Midbrain (tissue), 1 donor: ENCODE measurements at regions not wholly inside any gene's neighbourhood (a gene's known extent, or its start where the extent isn't known, plus 50 kb on each side); places are given as distances from the start of the nearest gene placed in this dataset.

Source experiments
- DNase-seq: peaks from one replicate; lab custom pipeline; 2025; lab: John Stamatoyannopoulos, UW

GRCh38 chr9:28332648-28333047 is 759.4 kb upstream of the C9orf72 start:
- DNase-seq: no peak

DNA sequence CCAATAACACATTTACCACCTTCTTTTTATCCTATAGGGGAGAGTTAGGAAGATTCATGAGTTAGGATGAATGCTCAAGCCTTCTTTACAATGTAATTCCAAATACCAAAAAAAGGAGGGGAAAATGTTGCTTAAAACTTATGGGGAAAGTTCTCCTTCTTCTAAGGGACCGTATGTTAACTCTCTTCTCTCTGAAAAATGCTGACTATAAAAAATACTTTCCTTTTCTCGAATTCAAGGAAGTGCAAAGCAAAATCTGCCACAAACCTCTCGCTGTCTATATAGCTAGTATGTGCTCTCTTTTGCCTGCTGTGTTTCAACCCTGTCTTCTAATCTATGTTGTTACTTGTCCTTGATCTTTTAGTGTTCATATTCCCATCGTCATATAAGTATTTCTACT is 768.6 kb upstream of the C9orf72 start:
- DNase-seq: no peak

- DNase-seq: no peak
These were observed 769.6 kb upstream of the C9orf72 start for GRCh38 chr9:28342815-28343338.

- no peak for DNase-seq
These were observed 789.9 kb upstream of the C9orf72 start for GRCh38 chr9:28363151-28363562.

- peak; percentile 12 for DNase-seq
These were observed 791.8 kb upstream of the C9orf72 start for GRCh38 chr9:28365020-28365640.

DNA sequence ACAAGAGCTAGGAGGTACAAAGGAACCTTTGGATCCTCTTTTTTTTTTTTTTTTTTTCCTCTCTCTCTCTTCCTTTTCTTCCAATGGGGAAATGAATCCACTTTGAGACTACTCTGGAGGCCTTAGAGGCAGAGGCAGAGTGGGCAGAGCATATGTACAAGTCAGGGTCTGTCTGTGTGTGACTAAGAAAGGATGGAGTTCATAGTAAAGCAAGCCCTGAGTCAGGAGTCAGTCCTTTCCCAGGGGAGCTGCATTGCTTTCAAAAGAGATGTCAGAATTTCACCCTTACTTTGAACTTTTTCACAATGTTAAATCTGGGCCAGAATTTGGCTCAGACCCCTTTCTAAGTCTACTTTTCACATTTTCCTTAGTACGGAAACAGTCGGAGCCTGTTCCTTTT is 792.4 kb upstream of the C9orf72 start:
- DNase-seq: no peak

GRCh38 chr9:28378231-28378630 is 805.0 kb upstream of the C9orf72 start:
- DNase-seq: no peak

- DNase-seq: no peak
These were observed 805.8 kb upstream of the C9orf72 start for GRCh38 chr9:28379082-28379481.

GRCh38 chr9:28389411-28389810 is 816.1 kb upstream of the C9orf72 start:
- no peak for DNase-seq

- DNase-seq: no peak
These were observed 821.5 kb upstream of the C9orf72 start for GRCh38 chr9:28394774-28395173.

GRCh38 chr9:28396058-28396457 is 822.8 kb upstream of the C9orf72 start:
- DNase-seq: no peak

GRCh38 chr9:28407351-28407750 is 834.1 kb upstream of the C9orf72 start:
- DNase-seq: no peak

DNA sequence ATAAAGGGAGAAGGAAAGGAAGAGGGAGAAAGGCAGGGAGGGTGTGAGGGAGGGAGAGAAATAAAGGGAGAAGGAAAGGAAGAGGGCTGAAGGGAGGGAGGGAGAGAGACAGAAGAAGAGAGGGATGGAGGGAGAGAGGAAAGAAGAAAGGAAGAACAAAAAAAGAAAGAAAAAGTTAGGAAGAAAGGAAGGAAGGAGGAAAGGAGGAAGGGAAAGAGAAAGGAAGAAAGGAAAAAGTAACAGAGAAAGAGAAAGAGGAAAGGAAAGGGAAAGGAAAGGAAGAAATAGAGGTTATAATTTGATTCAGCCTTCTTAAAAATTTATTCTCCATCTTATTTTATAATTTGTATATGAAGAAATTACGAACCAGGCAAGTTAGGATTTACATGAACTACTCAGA is 836.6 kb upstream of the C9orf72 start:
- no peak for DNase-seq

GRCh38 chr9:28410411-28410810 is 837.1 kb upstream of the C9orf72 start:
- no peak for DNase-seq

- no peak for DNase-seq
These were observed 840.2 kb upstream of the C9orf72 start for GRCh38 chr9:28413471-28413870.

- no peak for DNase-seq
These were observed 850.0 kb upstream of the C9orf72 start for GRCh38 chr9:28423255-28423654.

- no peak for DNase-seq
These were observed 862.2 kb upstream of the C9orf72 start for GRCh38 chr9:28435456-28435855.

DNA sequence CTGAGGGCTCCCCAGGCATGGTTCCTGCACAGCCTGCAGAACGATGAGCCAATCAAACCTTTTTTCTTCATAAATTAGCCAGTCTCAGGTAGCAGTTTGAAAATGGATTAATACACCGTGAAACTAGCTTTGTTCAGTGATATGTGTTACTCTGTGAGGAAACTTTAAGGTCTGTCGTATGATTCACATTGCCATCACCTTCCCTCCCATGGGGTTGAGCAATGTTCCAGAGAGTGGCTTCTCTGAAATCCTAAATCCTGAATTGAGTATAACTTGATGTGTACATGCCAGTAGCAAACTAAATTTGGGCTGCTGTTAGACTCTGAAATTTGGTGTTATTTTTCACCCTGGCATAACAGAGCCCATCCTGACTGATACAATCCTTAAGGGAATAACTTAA is 866.4 kb upstream of the C9orf72 start:
- DNase-seq: no peak

- DNase-seq: no peak
These were observed 870.2 kb upstream of the C9orf72 start for GRCh38 chr9:28443461-28443860.

- DNase-seq: no peak
These were observed 871.4 kb upstream of the C9orf72 start for GRCh38 chr9:28444637-28445036.

- DNase-seq: no peak
These were observed 871.9 kb upstream of the C9orf72 start for GRCh38 chr9:28445211-28445610.

GRCh38 chr9:28453918-28454317 is 880.6 kb upstream of the C9orf72 start:
- DNase-seq: no peak

- DNase-seq: no peak
These were observed 883.6 kb upstream of the C9orf72 start for GRCh38 chr9:28456861-28457260.

DNA sequence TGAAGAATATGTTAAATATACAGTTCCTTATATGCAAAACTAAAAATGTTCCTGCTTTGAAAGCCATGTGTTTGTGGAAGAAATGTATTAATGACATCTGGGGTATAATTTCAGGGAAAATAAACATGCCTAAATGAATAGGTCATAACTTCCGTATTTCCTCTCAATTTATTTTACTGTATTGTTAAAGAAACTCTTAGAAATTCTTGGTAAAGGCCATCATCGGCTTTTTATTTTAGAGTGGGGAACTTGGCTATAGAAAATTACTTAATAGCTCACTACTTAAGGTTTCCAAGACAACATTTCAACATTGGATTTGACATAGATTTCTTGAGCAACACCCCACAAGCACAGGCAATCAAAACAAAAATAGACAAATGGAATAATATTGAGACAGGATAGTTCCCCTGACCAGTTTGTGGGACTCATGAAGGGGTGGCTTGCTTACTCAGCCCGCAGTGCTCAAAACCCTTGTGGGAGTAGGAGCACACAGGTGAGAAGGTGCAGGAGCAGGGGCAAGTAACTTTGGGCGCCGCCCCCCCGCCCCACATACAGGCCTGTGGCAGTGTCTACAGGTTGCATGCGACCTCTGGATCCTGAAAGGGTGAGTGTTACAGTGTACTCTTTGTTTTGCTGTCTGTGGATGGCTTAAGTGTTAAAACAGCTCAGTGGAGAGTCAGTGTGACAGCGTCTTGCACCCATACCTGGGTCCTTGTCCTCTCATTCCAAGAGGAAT is 891.4 kb upstream of the C9orf72 start:
- DNase-seq: no peak
